GM18867 (cell line): ENCODE measurements at regions not wholly inside any gene's neighbourhood (a gene's known extent, or its start where the extent isn't known, plus 50 kb on each side); places are given as distances from the start of the nearest gene placed in this dataset.

ENCODE experiments used
- ATAC-seq: cut with Tn5 transposase; IDR thresholded peaks from one replicate; pipeline ENCODE4 v1.9.1; 2021; ENCODE audit warnings: mild to moderate bottlenecking, moderate library complexity; ENCODE audit not compliant: unreplicated experiment

- no peak for ATAC-seq
Measured at GRCh38 chr14:62002642-62003041, 240.4 kb downstream of the SNAPC1 start.

GRCh38 chr14:62003701-62004100 is 241.5 kb downstream of the SNAPC1 start:
- ATAC-seq, result no peak

GRCh38 chr14:62006116-62006731 is 244.0 kb downstream of the SNAPC1 start:
- ATAC-seq, result no peak

GRCh38 chr14:62015243-62015642 is 253.0 kb downstream of the SNAPC1 start:
- no peak for ATAC-seq

- no peak for ATAC-seq
Measured at GRCh38 chr14:62015945-62016344, 253.7 kb downstream of the SNAPC1 start.

- no peak for ATAC-seq
Measured at GRCh38 chr14:62017651-62018230, 255.5 kb downstream of the SNAPC1 start.

- ATAC-seq, result no peak
Measured at GRCh38 chr14:62018606-62019005, 256.4 kb downstream of the SNAPC1 start.

GRCh38 chr14:62027958-62028357 is 265.7 kb downstream of the SNAPC1 start:
- ATAC-seq, result no peak

- ATAC-seq, result peak; percentile 85
Measured at GRCh38 chr14:62029569-62029924, 267.3 kb downstream of the SNAPC1 start.

- no peak for ATAC-seq
Measured at GRCh38 chr14:62030387-62030786, 268.2 kb downstream of the SNAPC1 start.

GRCh38 chr14:62031504-62031903 is 269.3 kb downstream of the SNAPC1 start:
- ATAC-seq, result no peak

- peak; percentile 73 for ATAC-seq
Measured at GRCh38 chr14:62053188-62053587, 291.0 kb downstream of the SNAPC1 start.

GRCh38 chr14:62056789-62057188 is 294.6 kb downstream of the SNAPC1 start:
- ATAC-seq, result no peak

GRCh38 chr14:62062645-62063044 is 300.4 kb downstream of the SNAPC1 start:
- no peak for ATAC-seq

GRCh38 chr14:62064751-62065323 is 302.6 kb downstream of the SNAPC1 start:
- ATAC-seq, result no peak

- ATAC-seq, result no peak
Measured at GRCh38 chr14:62066304-62066703, 304.1 kb downstream of the SNAPC1 start.

GRCh38 chr14:62071039-62071438 is 308.8 kb downstream of the SNAPC1 start:
- no peak for ATAC-seq

GRCh38 chr14:62076368-62076767 is 314.1 kb downstream of the SNAPC1 start:
- no peak for ATAC-seq

- no peak for ATAC-seq
Measured at GRCh38 chr14:62076825-62077605, 314.8 kb downstream of the SNAPC1 start.

- no peak for ATAC-seq
Measured at GRCh38 chr14:62077676-62078261, 315.5 kb downstream of the SNAPC1 start.

GRCh38 chr14:62079038-62079437 is 316.8 kb downstream of the SNAPC1 start:
- peak; percentile 41 for ATAC-seq
